Karpas-422 (cell line): ENCODE measurements at regions not wholly inside any gene's neighbourhood (a gene's known extent, or its start where the extent isn't known, plus 50 kb on each side); places are given as distances from the start of the nearest gene placed in this dataset.

Experiments
- DNase-seq: peaks from one replicate; pipeline ENCODE4 v3.0.0-alpha.2; 2015
- H2AFZ ChIP-seq: fragments of 200-600 bp; sonication (generic); 2 replicates; pipeline ENCODE4 v1.6.1; 2014; ENCODE audit warnings: antibody characterized with exemption, low read length, mixed read lengths
- H3K27ac ChIP-seq: fragments of 200-600 bp; sonication (generic); 2 replicates; pipeline ENCODE4 v1.5.1; 2014; ENCODE audit warnings: mild to moderate bottlenecking, low read length, moderate library complexity
- H3K27me3 ChIP-seq: fragments of 200-600 bp; sonication (generic); 2 replicates; pipeline ENCODE4 v1.6.1; 2014; ENCODE audit warnings: low read length, mixed read lengths
- H3K36me3 ChIP-seq: fragments of 200-600 bp; sonication (generic); 2 replicates; pipeline ENCODE4 v1.6.1; 2014; ENCODE audit warnings: low read length, mixed read lengths; ENCODE audit not compliant: insufficient read depth
- H3K4me1 ChIP-seq: fragments of 200-600 bp; sonication (generic); 2 replicates; pipeline ENCODE4 v1.6.1; 2014; ENCODE audit warnings: mild to moderate bottlenecking, low read length, mixed read lengths
- H3K4me2 ChIP-seq: fragments of 200-600 bp; sonication (generic); 2 replicates; pipeline ENCODE4 v1.6.1; 2014; ENCODE audit warnings: low read length, low read depth, mild to moderate bottlenecking; ENCODE audit not compliant: poor library complexity, severe bottlenecking
- H3K4me3 ChIP-seq: fragments of 200-600 bp; sonication (generic); 2 replicates; pipeline ENCODE4 v1.5.1; 2014; ENCODE audit warnings: mild to moderate bottlenecking, antibody characterized with exemption, low read length, mixed read lengths
- H3K79me2 ChIP-seq: fragments of 200-600 bp; sonication (generic); 2 replicates; pipeline ENCODE4 v1.6.1; 2014; ENCODE audit warnings: mild to moderate bottlenecking, low read length, mixed read lengths
- H3K9ac ChIP-seq: fragments of 200-600 bp; sonication (generic); 2 replicates; pipeline ENCODE4 v1.6.0; 2014; ENCODE audit warnings: low read length
- H3K9me2 ChIP-seq: fragments of 200-600 bp; sonication (generic), shearing (Covaris generic); replicated peaks from 2 replicates; pipeline ENCODE4 v1.6.0; 2014; ENCODE audit warnings: mild to moderate bottlenecking, low read length, moderate library complexity; ENCODE audit not compliant: insufficient read depth
- H3K9me3 ChIP-seq: fragments of 300-700, 200-600 bp; sonication (generic); 2 replicates; pipeline ENCODE4 v1.6.1; 2014; ENCODE audit warnings: low read length, mixed read lengths
- H4K20me1 ChIP-seq: fragments of 200-600 bp; sonication (generic); 2 replicates; pipeline ENCODE4 v1.6.1; 2014; ENCODE audit warnings: mild to moderate bottlenecking, antibody characterized with exemption, low read length, low read depth; ENCODE audit not compliant: insufficient read depth

GRCh38 chr6:126131246-126131645 lies 144.9 kb downstream of the TRMT11 start:
- Histone ChIP-seq H3K27ac (no peak overlapping the region), H3K4me3 (no peak overlapping the region), H3K9me3 (no peaks in the 10 kb centered on the region), H2AFZ (no peak overlapping the region), H3K9ac (no peak overlapping the region), H3K79me2 (no peaks in the 10 kb centered on the region), H3K36me3 (peaks cover 38% of the 10 kb centered on the region), H4K20me1 (no peaks in the 10 kb centered on the region), H3K4me2 (no peak overlapping the region), H3K9me2 (no peaks in the 10 kb centered on the region), H3K27me3 (no peaks in the 10 kb centered on the region), H3K4me1 (no peaks in the 10 kb centered on the region)
- no peak for DNase-seq

GRCh38 chr6:126133984-126134383 lies 147.6 kb downstream of the TRMT11 start:
- no peaks in the 10 kb centered on the region for H3K9me2 ChIP-seq
- H3K27me3 ChIP-seq, result no peaks in the 10 kb centered on the region
- H4K20me1 ChIP-seq, result no peaks in the 10 kb centered on the region
- no peaks in the 10 kb centered on the region for H3K79me2 ChIP-seq
- no peak overlapping the region for H3K9ac ChIP-seq
- H3K4me1 ChIP-seq, result no peaks in the 10 kb centered on the region
- peaks cover 38% of the 10 kb centered on the region for H3K36me3 ChIP-seq
- H3K27ac ChIP-seq, result no peak overlapping the region
- no peak overlapping the region for H3K4me2 ChIP-seq
- H2AFZ ChIP-seq, result no peak overlapping the region
- DNase-seq, result no peak
- 0 out of 2 replicates have a peak, but pooled peaks cover 3% of the 10 kb centered on the region for H3K9me3 ChIP-seq
- H3K4me3 ChIP-seq, result no peak overlapping the region

- H3K9me3 ChIP-seq, result 0 out of 2 replicates have a peak, but pooled peaks cover 3% of the 10 kb centered on the region
- H3K4me2 ChIP-seq, result no peak overlapping the region
- H3K36me3 ChIP-seq, result peaks cover 37% of the 10 kb centered on the region
- no peaks in the 10 kb centered on the region for H4K20me1 ChIP-seq
- no peak overlapping the region for H3K4me3 ChIP-seq
- no peak overlapping the region for H3K9ac ChIP-seq
- no peak overlapping the region for H3K27ac ChIP-seq
- no peaks in the 10 kb centered on the region for H3K27me3 ChIP-seq
- no peaks in the 10 kb centered on the region for H3K9me2 ChIP-seq
- DNase-seq, result no peak
- no peaks in the 10 kb centered on the region for H3K79me2 ChIP-seq
- no peak overlapping the region for H2AFZ ChIP-seq
- no peaks in the 10 kb centered on the region for H3K4me1 ChIP-seq
Measured at GRCh38 chr6:126134491-126134890, 148.2 kb downstream of the TRMT11 start.

DNA sequence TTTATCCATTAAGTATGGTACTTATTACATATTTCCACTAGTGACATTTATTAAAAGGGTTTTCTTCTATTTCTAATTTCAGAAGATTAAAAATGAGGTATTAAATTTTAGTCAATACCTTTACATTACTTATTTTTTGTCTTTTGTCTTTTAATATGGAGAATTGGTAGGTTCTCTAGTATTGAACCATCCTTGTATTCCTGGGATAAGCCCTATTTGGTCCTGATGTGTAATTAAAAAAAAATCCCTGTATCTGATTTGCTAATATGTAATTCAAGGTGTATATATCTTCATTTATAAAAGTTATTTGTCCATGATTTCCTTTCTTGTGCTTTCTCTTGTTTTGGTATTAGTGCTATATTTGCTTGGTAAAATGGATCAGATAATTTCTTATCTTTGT lies 153.7 kb downstream of the TRMT11 start:
- DNase-seq, result no peak
- Histone ChIP-seq H3K79me2 (no peaks in the 10 kb centered on the region), H3K36me3 (peaks cover 5% of the 10 kb centered on the region; the same call in 1 of the 2 replicates), H2AFZ (no peak overlapping the region), H3K4me2 (no peak overlapping the region), H3K9me2 (no peaks in the 10 kb centered on the region), H3K4me1 (no peaks in the 10 kb centered on the region), H3K9me3 (peaks cover 11% of the 10 kb centered on the region), H3K27ac (no peak overlapping the region), H3K4me3 (no peak overlapping the region), H3K27me3 (no peaks in the 10 kb centered on the region), H4K20me1 (no peaks in the 10 kb centered on the region), H3K9ac (no peak overlapping the region)

DNA sequence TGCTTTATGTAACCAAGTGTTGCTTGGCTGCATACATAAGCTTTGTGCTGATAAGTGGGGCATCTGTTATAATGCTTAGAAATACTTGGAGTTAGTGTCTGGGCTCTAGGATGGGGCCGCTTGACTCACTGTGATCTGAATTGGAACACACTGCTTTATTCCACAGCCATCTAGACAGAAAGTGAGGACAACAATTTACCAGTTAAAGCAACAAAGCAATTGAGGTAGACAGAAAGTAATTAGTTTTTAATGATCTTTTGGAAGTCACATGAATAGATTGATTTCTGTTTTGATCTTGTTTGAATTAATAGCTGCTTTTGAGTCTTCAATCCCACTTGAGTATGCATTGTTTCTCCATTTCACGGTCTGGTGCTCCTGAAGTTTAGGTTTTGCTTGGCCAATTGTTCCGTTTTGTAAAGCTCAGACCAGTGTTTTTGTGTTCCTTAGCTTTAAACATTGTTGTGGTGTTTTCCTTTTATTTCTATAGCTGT lies 157.5 kb downstream of the TRMT11 start:
- Histone ChIP-seq H3K4me2 (no peak overlapping the region), H3K4me3 (no peak overlapping the region), H3K9me2 (no peaks in the 10 kb centered on the region), H3K79me2 (no peaks in the 10 kb centered on the region), H4K20me1 (no peaks in the 10 kb centered on the region), H3K36me3 (peaks cover 5% of the 10 kb centered on the region; the same call in 1 of the 2 replicates), H3K9ac (no peak overlapping the region), H3K9me3 (peaks cover 8% of the 10 kb centered on the region), H3K27me3 (no peaks in the 10 kb centered on the region), H2AFZ (no peak overlapping the region), H3K27ac (no peak overlapping the region), H3K4me1 (no peaks in the 10 kb centered on the region)
- no peak for DNase-seq

DNA sequence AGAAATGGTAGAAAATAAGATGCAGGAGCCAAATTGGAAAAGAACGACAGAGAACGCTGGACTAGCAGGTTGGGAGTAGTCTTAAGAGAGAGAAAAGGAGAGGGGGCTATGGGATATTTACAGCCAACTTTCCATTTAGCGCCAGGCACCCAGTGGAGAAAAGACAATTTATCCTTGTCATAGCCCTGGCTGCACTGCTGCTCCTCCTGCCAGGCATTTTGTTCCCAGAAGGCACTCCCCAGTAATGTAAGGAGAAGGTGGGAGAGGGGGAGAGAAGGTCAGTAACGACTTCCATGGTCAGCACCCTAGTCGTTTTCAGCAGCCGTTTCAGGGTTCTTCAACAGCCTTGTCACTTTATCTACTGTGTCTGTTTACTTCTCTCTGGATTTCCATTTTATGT lies 159.0 kb downstream of the TRMT11 start:
- no peaks in the 10 kb centered on the region for H3K4me1 ChIP-seq
- no peak overlapping the region for H3K27ac ChIP-seq
- no peaks in the 10 kb centered on the region for H3K27me3 ChIP-seq
- H3K4me2 ChIP-seq, result no peak overlapping the region
- no peak overlapping the region for H2AFZ ChIP-seq
- no peaks in the 10 kb centered on the region for H3K79me2 ChIP-seq
- no peaks in the 10 kb centered on the region for H4K20me1 ChIP-seq
- no peak overlapping the region for H3K4me3 ChIP-seq
- no peaks in the 10 kb centered on the region for H3K9me2 ChIP-seq
- no peak for DNase-seq
- H3K9me3 ChIP-seq, result peaks cover 3% of the 10 kb centered on the region
- H3K36me3 ChIP-seq, result peaks cover 3% of the 10 kb centered on the region; the same call in 1 of the 2 replicates
- H3K9ac ChIP-seq, result no peak overlapping the region

- Histone ChIP-seq H4K20me1 (no peaks in the 10 kb centered on the region), H3K79me2 (no peaks in the 10 kb centered on the region), H3K9ac (no peak overlapping the region), H3K36me3 (no peaks in the 10 kb centered on the region), H3K27ac (no peak overlapping the region), H3K27me3 (no peaks in the 10 kb centered on the region), H3K4me1 (no peaks in the 10 kb centered on the region), H2AFZ (no peak overlapping the region), H3K9me3 (no peaks in the 10 kb centered on the region), H3K4me2 (no peak overlapping the region), H3K9me2 (no peaks in the 10 kb centered on the region), H3K4me3 (no peak overlapping the region)
- no peak for DNase-seq
Measured at GRCh38 chr6:126147291-126147815, 161.0 kb downstream of the TRMT11 start.

DNA sequence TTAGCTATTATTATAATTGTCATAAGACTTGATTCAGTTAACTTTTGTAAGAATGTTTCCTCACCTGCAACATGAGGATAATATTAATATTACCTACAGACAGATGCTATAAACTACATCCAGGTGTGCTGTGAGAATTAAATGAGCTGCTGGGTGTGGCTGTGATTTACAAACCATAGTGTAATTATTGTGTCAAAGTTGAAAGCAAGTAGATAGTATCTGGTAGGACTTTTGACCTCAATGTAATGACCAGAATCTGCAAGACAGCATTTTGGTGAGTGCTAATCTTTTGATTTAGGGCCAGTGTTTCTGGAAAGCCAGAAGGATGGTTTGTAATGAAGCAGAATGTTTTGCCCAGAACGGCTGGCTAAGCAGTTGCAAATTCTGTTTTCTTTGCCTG lies 162.5 kb downstream of the TRMT11 start:
- Histone ChIP-seq H3K79me2 (no peaks in the 10 kb centered on the region), H3K9ac (no peak overlapping the region), H4K20me1 (no peaks in the 10 kb centered on the region), H3K9me2 (no peaks in the 10 kb centered on the region), H3K27me3 (no peaks in the 10 kb centered on the region), H3K36me3 (no peaks in the 10 kb centered on the region), H3K27ac (no peak overlapping the region), H3K4me1 (no peaks in the 10 kb centered on the region), H3K4me3 (no peak overlapping the region), H2AFZ (no peak overlapping the region), H3K9me3 (no peaks in the 10 kb centered on the region), H3K4me2 (no peak overlapping the region)
- DNase-seq, result no peak
